GM19438 (cell line): ENCODE measurements at regions not wholly inside any gene's neighbourhood (a gene's known extent, or its start where the extent isn't known, plus 50 kb on each side); places are given as distances from the start of the nearest gene placed in this dataset.

ENCODE experiments used
- ATAC-seq: cut with Tn5 transposase; IDR thresholded peaks from one replicate; pipeline ENCODE4 v1.9.1; 2021; ENCODE audit warnings: low read depth; ENCODE audit not compliant: unreplicated experiment

DNA sequence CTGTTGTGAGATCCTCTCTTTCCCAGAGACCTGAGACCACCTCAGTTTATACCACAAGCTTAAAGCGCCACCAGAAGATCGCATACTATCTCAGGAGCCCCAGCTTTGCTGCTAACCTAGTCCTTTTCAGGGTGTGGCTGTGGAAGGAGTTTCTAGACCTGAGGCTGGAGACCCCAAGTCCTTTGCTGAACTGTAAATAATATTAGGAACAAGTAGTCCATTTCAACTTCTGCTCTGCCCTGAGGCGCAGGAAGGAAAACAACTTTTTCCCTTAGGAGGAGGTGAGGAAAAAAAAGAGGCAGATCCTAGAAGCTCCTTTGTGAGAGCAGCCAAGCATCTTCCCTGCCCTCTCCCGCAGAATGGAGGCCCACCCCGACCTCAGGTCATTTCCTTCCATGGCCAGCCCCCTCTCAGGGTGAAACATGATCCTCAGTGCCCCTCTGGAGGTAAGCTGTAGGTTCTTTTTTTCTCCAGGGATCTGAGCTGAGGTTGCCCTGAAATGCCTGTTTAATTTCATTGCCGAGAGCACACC lies 122.8 kb upstream of the LGALSL start:
- no peak for ATAC-seq

DNA sequence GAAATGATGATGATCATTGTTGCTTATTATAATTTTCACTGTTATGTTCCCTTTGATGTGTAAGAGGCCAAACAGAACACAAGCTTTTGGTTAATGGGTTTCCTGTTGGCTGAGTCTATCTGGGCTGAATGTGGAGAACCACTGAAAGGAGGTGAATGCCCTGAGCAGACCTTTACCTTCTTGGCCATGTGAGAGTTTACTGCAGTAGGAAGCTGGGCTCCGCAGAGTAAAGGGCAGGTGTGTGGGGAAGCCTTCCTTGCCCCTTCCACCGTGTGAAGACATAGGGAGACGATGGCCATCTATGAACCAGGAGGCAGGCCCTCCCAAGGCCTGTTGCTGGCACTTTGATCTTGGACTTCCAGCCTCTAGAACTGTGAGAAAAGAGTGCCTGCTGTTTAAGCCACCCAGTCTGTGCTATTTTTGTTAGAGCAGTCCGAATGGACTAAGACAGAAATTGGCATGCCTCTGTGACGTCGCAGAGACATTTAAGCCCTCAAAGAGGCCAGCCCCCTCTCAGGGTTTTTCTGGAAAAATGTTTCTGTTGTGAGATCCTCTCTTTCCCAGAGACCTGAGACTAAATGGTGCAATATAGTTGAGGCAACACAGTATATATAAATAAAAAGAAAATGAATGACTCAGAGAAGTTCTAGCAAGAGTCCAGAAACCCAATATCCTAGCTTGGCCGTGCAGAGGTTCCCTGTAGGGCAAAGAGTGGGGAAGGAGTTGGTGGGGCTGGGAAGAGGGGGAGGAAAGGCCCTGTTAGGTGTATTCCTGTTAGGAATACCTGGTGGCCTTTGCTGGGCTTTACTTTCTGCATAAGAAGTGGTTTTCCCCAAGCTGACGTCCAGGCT lies 121.9 kb upstream of the LGALSL start:
- ATAC-seq: no peak

DNA sequence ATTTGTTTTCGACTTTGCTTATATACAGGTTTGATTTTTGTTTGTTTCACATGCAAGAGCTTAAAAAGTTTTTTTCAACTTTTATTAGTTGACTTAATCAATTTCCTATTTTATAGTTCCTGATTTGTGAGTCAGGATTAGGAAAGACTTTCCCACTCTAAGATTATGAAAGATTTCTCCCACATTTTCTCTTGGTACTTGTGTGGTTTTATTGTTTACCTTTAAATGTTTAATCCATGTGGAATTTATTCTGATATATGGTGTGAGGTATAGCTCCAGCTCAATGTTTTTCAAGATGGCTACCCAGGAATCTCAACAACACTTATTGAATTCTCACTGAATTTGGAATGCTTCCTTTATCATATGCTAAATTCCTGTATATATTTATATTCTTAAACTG lies 117.8 kb upstream of the LGALSL start:
- no peak for ATAC-seq

DNA sequence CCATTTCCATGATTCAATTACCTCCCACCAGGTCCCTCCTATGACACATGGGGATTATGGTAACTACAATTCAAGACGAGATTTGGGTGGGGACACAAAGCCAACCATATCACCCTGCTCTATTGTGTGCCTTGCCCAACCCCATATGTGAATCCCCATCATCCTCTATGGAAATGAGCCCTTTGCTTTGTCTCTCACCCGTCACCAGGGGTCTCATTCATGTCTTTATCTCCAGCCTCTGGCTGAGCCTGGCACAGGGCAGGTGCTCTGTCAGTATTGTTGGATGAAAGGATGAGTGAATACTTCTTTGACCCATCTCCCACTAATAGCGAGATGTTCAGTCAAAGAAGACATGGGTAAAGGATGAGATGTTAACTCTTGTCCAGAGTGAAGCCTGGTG lies 116.6 kb upstream of the LGALSL start:
- no peak for ATAC-seq

DNA sequence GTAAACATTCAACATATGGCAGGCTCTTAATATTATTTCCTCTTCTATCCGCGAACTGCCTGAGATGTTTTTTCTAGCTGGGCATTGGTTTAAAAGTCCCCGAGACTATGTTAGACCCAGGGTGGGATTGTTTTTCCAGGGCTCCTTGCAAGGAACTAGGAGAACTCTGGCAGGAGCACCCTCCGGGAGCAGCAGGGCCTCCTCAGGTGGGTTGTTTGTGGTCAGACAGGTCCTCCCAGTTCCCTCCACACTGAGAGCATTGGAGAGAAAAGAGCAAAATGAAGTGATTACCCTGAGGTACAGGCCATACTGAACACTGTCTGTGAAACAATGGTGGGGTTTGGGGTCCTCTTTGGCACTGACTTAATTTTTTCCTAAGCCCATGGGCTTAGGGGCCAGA lies 115.9 kb upstream of the LGALSL start:
- no peak for ATAC-seq

DNA sequence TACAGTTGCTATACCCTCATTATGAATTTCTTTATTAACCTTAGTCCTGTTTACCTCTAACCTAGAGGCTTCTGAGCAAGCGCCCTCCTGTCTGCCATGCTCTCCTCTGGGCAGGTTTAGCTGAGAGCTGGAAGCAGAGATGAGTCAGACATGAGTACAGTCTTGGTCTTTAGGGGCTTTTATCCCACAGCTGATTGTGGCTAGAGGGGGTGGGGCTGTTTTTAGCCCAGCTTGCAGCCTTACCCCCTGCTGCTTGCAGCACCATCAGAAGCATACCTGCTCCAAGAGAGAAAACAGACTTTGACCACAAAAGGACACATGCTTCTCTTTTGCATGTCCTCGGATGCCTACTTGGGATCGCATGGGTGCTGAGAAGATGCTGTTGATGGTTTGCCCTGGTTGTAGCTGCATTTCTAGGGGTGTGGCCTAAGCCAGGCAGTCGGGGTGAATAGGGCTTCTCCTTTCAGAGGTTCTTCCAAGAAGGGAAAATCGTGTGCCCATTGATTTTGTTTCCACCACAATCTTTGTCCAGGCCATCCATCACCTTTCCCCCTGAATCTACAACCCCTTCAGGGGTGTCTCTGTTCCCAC lies 115.0 kb upstream of the LGALSL start:
- no peak for ATAC-seq

DNA sequence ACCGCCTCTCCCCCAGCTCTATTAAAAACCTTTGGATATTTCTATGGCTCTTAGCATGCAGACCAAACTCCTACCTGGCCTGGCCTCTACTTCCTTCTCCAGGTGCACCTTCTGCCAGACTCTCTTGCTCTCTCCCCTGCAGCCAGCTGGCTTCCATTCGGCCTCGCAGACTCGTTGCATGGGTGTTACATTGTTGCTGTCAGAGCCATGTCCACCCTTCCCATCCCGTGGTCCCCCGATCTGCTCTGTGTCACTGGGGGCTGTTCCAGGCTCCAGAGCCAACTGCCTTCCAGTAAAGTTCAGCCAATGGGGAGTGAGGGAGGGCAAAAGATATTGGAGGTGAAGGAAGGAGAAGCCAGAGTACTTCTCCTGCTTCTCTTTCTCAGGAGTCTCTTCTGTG lies 112.5 kb upstream of the LGALSL start:
- no peak for ATAC-seq

DNA sequence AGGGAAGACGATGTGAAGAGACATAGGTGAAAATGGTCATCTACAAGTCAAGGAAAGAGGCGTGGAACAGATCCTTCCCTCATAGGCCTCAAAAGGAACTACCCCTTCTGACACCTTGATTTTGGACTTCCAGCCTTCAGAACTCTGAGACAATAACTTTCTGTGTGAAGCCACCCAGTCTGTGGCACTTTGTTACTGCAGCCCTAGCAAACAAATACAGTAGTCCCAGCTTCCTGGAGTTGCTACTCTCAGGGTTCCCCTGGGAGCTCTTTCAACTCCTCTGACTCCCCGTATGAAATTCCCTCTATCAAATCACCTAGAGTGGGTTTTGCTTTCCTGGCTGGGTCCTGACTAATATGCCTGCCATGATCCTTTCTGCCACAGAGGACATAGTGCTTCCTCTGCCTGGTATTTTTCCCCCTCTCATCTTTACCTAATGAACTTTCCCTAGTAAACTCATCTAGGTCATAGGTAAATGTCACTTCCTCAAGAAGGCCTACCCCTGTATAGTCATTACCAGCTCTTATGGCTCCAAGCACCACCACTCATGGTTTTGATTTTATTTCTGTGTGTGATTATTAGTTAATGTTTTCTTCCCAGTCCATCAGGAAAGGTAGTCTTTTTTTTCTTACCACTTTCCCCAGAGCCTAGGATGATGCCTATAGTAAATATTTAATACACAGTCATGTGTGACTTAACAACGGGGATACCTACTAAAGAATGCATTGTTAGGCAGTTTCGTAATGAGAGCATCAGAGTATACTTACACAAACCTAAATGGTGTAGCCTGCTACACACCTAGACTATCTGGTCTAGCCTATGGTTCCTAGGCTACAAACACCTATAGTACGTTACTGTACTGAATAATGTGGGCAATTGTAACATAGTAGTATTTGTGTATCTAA lies 111.5 kb upstream of the LGALSL start:
- no peak for ATAC-seq

DNA sequence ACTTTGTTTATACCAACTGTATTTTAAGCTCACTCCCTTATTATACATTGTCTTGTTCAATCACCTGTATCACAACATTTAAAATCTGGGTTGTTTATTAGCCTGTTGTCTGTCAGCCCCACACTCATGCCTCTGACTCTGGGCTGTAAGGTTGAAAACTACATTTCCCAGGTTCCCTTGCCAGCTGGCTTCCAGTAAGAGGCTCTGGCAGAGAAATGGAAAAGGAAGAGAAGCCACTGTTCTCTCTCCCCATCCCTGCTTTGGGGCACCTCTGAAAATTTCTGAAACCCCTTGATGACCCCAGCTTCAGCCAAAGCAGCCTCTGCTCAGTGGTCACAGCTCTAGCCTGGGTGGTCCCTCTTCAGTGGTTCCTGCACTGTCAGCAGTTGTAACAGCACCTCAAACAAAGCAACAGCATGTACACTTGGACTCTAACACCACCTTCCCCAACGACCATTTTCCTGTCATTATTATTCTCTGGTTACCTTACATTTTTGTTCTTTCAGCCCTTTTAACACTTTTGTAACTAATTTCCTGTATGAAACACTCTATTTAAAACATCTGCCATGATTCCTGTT lies 108.9 kb upstream of the LGALSL start:
- no peak for ATAC-seq

DNA sequence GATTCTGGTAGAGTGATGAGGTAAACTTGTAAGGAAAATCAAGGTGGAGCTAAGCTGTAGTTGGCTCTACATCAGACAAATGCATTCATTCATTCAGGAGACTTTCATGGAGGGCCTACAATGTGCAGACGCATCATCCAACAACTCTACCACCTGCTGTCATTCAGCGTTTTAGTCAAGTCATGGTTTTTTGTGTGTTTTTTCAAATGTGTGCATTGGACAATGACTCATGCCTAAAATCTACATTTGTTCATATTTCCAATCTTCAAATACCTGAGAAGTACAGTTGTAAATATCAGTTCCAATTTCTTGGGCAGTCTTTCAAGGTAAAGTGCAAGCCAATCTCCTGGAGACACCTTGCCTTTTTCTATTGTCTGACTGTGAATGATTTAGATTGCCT lies 108.0 kb upstream of the LGALSL start:
- no peak for ATAC-seq

DNA sequence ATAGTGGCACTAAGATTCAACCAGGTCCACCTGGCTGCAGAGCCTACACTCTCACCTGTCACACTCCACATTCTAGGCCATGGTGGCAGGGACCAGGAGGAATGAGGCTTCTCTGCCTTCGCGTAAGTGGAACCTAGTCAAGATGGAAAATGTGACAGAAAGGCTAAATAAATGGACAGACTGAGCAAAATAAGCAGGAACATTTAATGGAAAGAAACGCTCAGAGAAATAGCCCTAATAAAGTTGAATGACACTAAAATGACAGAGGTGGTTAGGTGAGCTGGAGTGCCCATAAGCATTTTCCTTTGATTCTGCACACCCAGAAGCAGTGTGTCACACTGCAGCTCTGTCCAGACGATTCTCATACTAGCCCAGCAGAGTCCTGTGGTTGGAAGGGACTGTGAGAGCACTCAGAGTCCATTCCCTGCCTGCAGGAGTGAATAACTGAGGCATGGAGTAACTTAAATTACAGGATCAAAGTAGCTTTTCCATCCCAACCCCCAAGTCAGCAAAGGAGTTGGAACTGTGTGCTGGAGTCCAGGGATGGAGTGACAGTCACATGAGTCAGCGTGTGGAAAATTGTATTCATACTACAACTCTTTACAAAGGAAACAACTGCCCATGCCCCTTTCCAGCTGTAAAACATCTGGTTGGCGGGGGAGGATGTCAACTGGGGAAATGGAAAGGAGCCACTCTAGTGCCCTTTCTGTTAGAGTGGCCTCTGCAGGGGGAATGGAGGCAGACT lies 105.4 kb upstream of the LGALSL start:
- no peak for ATAC-seq

DNA sequence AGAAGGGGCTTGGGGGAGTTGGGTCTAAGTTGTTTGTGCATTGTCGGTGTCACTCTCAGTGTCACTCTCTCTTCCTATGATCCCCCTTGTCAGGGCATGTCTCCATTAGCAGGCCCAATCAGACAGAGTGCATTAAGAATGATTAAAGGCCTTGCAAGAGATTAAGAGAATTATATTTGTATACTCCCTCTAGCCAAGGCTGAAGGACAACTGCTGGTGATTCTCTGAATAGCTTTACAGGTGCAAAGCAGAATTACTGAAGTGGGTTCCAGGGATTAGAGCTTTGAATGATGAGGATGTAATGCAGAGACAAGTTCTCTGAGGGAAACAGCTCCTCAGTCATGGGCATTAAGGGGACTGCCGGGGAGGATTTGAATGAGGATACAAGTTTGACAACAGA lies 104.8 kb upstream of the LGALSL start:
- no peak for ATAC-seq

DNA sequence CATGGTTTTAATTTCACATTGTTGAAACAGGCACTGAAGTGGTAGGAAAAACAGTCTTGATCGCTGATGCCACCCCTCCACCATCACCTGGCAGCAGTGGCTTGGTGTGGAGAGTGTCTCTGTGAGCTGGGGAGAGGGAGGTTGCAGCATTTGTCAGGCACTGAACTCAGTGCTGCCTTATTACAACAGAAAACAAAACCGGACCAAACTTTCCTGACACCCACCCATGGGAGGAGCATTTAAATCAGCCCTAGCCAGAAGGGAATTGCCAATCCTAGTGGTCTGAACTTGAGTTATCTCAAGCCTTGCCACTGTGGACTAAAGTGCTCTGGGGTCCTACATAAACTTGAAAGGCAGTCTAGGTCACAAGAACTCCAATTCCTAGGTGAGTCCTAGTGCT lies 103.0 kb upstream of the LGALSL start:
- ATAC-seq: no peak

DNA sequence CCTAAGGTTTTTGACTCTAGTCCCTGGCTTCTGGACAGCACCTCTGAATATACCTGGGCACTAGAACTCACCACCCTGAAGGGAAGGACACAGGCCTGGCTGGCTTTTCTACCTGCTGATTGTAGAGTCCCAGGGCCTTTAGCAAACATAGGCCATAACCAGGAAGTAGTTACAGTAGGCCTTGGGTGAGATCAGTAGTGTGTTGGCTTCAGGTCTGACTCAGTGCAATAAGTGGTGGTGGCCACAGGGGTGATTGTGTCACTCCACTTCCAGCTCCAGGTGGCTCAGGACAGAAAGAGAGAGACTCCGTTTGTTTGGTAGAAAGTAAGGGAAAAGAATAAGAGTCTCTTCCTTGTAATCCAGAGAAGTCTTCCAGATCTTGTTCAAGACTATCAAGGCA lies 101.7 kb upstream of the LGALSL start:
- no peak for ATAC-seq

DNA sequence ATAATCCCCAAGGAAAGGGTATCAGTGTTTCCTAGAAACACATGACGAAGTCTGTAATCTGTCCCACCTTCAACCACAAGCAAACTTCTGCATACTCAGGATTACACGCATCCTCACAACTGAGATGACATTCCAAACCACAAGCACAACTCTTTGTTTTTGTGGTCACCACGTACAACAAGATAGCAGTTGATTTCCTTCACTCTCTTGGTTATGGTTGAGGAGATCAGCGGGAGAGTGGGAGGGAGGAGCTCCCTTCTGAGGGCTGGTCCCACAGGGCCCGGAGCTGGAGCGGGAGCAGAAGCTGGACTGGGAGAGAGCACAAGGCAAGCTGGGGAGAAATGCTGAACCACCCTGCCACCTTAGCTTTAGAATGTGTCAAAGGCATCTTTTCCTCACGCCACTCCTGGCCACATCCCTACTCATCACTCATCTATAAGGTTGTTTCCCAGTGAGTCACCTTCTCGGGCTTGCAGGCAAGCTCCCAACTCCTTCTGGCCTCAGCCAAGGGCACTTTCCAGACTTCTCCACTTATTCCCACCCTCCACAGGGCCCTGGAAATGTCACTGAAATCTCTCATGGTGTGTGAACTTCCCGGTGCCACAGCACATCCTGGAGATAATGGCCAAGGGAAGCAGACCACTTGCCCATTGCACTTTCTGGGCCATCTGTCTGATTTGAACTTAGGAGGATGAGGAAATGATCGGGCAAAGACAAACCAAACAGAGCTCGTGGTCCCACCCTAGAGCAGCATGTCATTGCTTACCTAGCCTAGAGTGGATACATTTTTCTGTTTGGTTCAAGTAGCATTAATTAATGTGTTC lies 98.9 kb upstream of the LGALSL start:
- ATAC-seq: no peak

DNA sequence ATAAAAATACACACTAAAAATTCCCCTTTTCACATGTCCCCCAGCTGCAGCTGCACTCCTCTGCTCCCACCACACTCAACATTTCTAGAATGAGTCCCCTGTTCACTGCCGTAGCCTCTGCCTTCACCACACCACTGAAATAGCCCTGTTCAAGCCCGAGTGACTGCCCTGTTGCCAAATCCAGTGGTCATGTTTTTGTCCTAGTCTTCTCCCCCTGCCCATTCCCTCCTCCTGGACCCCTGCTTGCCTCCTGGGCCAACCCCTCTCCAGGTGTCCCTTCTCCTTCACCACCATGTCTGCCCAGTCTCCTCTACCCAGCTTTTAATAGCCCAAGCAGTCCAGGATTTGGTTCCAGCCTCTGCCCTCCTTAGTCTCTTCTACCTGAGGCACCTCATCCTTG lies 97.1 kb upstream of the LGALSL start:
- no peak for ATAC-seq

DNA sequence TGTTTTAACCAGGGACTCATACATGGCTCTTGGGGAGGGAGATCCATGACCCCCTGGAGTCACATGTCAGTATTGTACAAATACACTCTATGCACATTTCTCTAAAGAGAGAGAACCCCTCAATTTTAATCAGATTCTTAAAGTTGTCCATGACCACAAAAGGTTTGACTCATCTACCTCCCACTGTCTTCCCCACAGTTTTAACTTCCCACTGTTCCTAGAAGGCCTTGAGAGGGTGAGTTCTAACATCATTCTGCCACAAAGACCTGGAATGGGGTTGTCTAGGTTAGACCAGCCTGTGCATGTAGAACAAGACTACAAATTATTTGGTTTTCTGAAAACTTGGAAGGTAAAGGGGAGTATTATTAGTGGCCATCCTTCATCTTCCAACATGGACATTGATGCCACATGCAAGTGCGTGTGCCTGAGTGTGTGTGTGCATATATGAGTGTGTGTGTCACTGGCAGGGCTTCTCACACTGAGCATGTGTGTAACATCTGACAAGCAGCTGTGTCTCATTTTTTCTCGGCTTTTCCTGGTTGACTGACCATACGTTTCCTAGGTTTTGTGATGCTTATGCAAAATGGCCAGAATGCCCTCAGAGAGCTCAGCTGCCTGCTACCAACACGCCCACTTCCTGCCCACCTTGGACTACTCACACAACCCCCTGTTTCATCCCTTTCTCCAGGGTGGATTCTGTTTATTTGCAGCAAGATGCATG lies 94.6 kb upstream of the LGALSL start:
- peak; percentile 52 for ATAC-seq

DNA sequence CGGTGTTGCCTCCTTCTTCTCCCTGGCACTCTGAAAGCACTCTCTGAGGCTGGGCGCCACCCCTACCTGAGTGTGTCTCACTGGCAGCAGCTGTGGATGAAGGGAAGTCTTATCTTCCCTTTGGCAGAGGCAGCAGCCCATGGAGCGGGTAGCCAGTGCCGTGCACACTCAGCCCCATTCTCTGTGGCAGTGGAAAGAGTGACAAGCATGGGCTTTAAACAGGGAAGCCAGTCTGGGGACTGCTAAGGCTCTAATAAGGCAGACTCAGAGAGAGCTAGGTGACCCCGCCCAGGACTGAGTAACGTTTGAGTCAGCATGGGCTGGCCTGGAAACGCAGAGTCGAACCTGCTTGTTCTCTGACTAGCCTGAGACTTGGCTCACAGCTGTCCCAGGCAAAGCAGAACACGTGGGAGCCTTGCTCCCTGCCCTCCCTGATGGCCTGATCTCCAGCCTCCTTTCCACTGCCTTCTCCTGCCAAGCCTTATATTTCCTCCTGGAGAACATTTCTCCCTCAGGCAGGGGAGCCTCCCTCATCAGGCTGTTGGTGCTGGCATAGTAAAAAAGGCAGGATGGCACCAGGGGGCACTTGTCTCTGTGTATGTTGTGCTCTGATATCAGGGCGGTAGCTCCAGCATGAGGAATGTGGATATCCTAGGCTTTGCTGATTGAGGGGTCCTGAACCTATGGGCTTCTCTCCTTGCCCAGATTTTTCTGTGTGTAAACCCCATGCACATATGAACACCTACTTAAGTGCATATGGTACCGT lies 93.9 kb upstream of the LGALSL start:
- ATAC-seq: peak; percentile 57
